HEK293 (cell line): ENCODE measurements at regions not wholly inside any gene's neighbourhood (a gene's known extent, or its start where the extent isn't known, plus 50 kb on each side); places are given as distances from the start of the nearest gene placed in this dataset.
A peak's percentile ranks its signal among the peaks of the same experiment; 100 is the strongest.

Experiments
- CTCF ChIA-PET: fragments of 350-600 bp; formaldehyde crosslinking; extraction: SDS; loops from one replicate; lab custom pipeline; 2021; ENCODE audit warnings: antibody characterized with exemption; lab: Yijun Ruan, JAX
- POLR2A ChIA-PET: fragments of 300-600 bp; formaldehyde crosslinking; extraction: SDS; loops from one replicate; lab custom pipeline; 2020; ENCODE audit warnings: antibody characterized with exemption, inconsistent platforms; lab: Yijun Ruan, JAX
- H3K27ac ChIP-seq: fragments of 200-500 bp; sonication (Bioruptor generic); 2 replicates; pipeline ENCODE4 v1.5.1; 2014; ENCODE audit warnings: low read depth, low read length, control low read depth, inconsistent platforms; ENCODE audit errors: extremely low read depth
- H3K36me3 ChIP-seq, 2 experiments: fragments of 200-500 bp in 1 of 2; sonication (Bioruptor generic) in 1 of 2; 1 replicate in 1 of 2; 2 replicates in 1 of 2; pipeline ENCODE4 v1.5.1; 2014 to 2017; ENCODE audit warnings: inconsistent platforms in 2 of 2, low read length in 2 of 2; ENCODE audit not compliant: control insufficient read depth in 2 of 2, insufficient read depth in 1 of 2
- H3K4me1 ChIP-seq: fragments of 200-500 bp; sonication (Bioruptor generic); 2 replicates; pipeline ENCODE4 v1.5.1; 2014; ENCODE audit warnings: mild to moderate bottlenecking, low read length, inconsistent platforms; ENCODE audit not compliant: control insufficient read depth, insufficient read depth
- H3K4me3 ChIP-seq: 2 replicates; pipeline ENCODE4 v1.5.1; 2011; ENCODE audit warnings: low read depth, mild to moderate bottlenecking, control low read depth, low read length, moderate library complexity
- H3K9me3 ChIP-seq: fragments of 200-500 bp; sonication (Bioruptor generic); 2 replicates; pipeline ENCODE4 v1.5.1; 2014; ENCODE audit warnings: low read depth, low read length, inconsistent platforms; ENCODE audit not compliant: control insufficient read depth, insufficient read depth
- BCL6B ChIP-seq: fragments of 450-650 bp; formaldehyde crosslinking; IDR thresholded peaks from 2 replicates; pipeline ENCODE4 v1.5.1; 2017; ENCODE audit warnings: missing biosample characterization, missing genetic modification characterization
- INSM2 ChIP-seq: fragments of 450-650 bp; formaldehyde crosslinking; IDR thresholded peaks from 2 replicates; pipeline ENCODE4 v1.5.1; 2016; ENCODE audit warnings: missing biosample characterization, missing genetic modification characterization
- PRDM10 ChIP-seq: fragments of 450-650 bp; formaldehyde crosslinking; IDR thresholded peaks from 2 replicates; pipeline ENCODE4 v1.5.1; 2016; ENCODE audit warnings: missing biosample characterization, missing genetic modification characterization
- REST ChIP-seq: fragments of 450-650 bp; formaldehyde crosslinking; IDR thresholded peaks from 2 replicates; pipeline ENCODE4 v1.5.1; 2016; ENCODE audit warnings: missing biosample characterization, missing genetic modification characterization
- SCRT2 ChIP-seq: fragments of 450-650 bp; formaldehyde crosslinking; IDR thresholded peaks from 2 replicates; pipeline ENCODE4 v1.5.1; 2016; ENCODE audit warnings: missing biosample characterization, missing genetic modification characterization
- ZBTB26 ChIP-seq: fragments of 450-650 bp; formaldehyde crosslinking; optimal IDR thresholded peaks from 2 replicates; pipeline ENCODE3; 2016; ENCODE audit warnings: missing biosample characterization, mild to moderate bottlenecking, missing genetic modification characterization
- ZFHX2 ChIP-seq: fragments of 450-650 bp; formaldehyde crosslinking; conservative IDR thresholded peaks from 2 replicates; pipeline ENCODE4 v1.5.1; 2016; ENCODE audit warnings: missing biosample characterization, missing genetic modification characterization
- ZNF146 ChIP-seq: fragments of 450-650 bp; formaldehyde crosslinking; IDR thresholded peaks from 2 replicates; pipeline ENCODE4 v1.5.1; 2016; ENCODE audit warnings: missing biosample characterization, missing genetic modification characterization
- ZNF16 ChIP-seq: fragments of 450-650 bp; formaldehyde crosslinking; IDR thresholded peaks from 2 replicates; pipeline ENCODE4 v1.5.1; 2016; ENCODE audit warnings: low read depth, missing biosample characterization, missing genetic modification characterization
- ZNF248 ChIP-seq: fragments of 450-650 bp; formaldehyde crosslinking; IDR thresholded peaks from 2 replicates; pipeline ENCODE4 v1.5.1; 2017; ENCODE audit warnings: missing biosample characterization, missing genetic modification characterization
- ZNF341 ChIP-seq: fragments of 450-650 bp; formaldehyde crosslinking; IDR thresholded peaks from 2 replicates; pipeline ENCODE4; 2016; ENCODE audit warnings: low read depth, missing biosample characterization, missing genetic modification characterization
- ZNF529 ChIP-seq: fragments of 450-650 bp; formaldehyde crosslinking; IDR thresholded peaks from 2 replicates; pipeline ENCODE4 v1.5.1; 2017; ENCODE audit warnings: missing genetic modification characterization, missing biosample characterization; ENCODE audit not compliant: insufficient replicate concordance
- ZNF544 ChIP-seq: fragments of 450-650 bp; formaldehyde crosslinking; IDR thresholded peaks from 2 replicates; pipeline ENCODE4 v1.5.0; 2017; ENCODE audit warnings: missing biosample characterization, missing genetic modification characterization
- ZNF596 ChIP-seq: fragments of 450-650 bp; IDR thresholded peaks from 2 replicates; pipeline ENCODE4 v1.5.0; 2018; ENCODE audit warnings: missing biosample characterization, mild to moderate bottlenecking, missing genetic modification characterization, moderate library complexity
- ZNF600 ChIP-seq: fragments of 450-650 bp; formaldehyde crosslinking; IDR thresholded peaks from 2 replicates; pipeline ENCODE4 v1.5.1; 2016; ENCODE audit warnings: missing biosample characterization, missing genetic modification characterization
- ZNF629 ChIP-seq: fragments of 450-650 bp; formaldehyde crosslinking; IDR thresholded peaks from 2 replicates; pipeline ENCODE4 v1.5.1; 2017; ENCODE audit warnings: missing biosample characterization, missing genetic modification characterization
- ZNF692 ChIP-seq: fragments of 450-650 bp; formaldehyde crosslinking; IDR thresholded peaks from 2 replicates; pipeline ENCODE4 v1.5.1; 2016; ENCODE audit warnings: missing biosample characterization, missing genetic modification characterization
- ZNF704 ChIP-seq: fragments of 450-650 bp; formaldehyde crosslinking; IDR thresholded peaks from 2 replicates; pipeline ENCODE4 v1.5.1; 2016; ENCODE audit warnings: missing biosample characterization, missing genetic modification characterization
- ZSCAN18 ChIP-seq: fragments of 450-650 bp; formaldehyde crosslinking; IDR thresholded peaks from 2 replicates; pipeline ENCODE4 v1.5.1; 2016; ENCODE audit warnings: missing biosample characterization, missing genetic modification characterization

GRCh38 chr9:84438391-84438790 is 97.8 kb upstream of the SLC28A3 start:
- POLR2A ChIA-PET, result no interaction called here
- H3K36me3 ChIP-seq, result no peaks in the 10 kb centered on the region
- H3K9me3 ChIP-seq, result no peaks in the 10 kb centered on the region
- CTCF ChIA-PET, result no interaction called here
- TF ChIP-seq BCL6B (tag by site-specific recombination) (no peak), ZNF341 (tag by site-specific recombination) (no peak), ZNF248 (tag by site-specific recombination) (no peak), ZNF146 (tag by site-specific recombination) (no peak), SCRT2 (tag by site-specific recombination) (no peak), ZNF529 (tag by site-specific recombination) (no peak), ZNF16 (tag by site-specific recombination) (no peak), REST (tag by site-specific recombination) (no peak), ZFHX2 (tag by site-specific recombination) (no peak), ZNF596 (tag by site-specific recombination) (no peak), INSM2 (no peak), ZNF629 (tag by site-specific recombination) (no peak), ZNF600 (tag by site-specific recombination) (no peak), ZNF704 (tag by site-specific recombination) (no peak)
- TF ChIP-seq, all 188 proteins: peak for 0
- H3K27ac ChIP-seq, result no peak overlapping the region
- H3K4me3 ChIP-seq, result no peak overlapping the region
- H3K4me1 ChIP-seq, result no peaks in the 10 kb centered on the region

- Histone ChIP-seq H3K36me3 (no peaks in the 10 kb centered on the region), H3K4me3 (no peak overlapping the region), H3K4me1 (no peaks in the 10 kb centered on the region), H3K27ac (no peak overlapping the region), H3K9me3 (no peaks in the 10 kb centered on the region)
- ChIA-PET CTCF (interaction anchor here (0.7 to 0.9 kb wide), 2 partner anchors 10 to 42 kb away, joined by 3 to 4 read pairs; no protein-coding TSS in a partner anchor), POLR2A (no interaction called here)
- no peak for TF ChIP-seq ZNF544 (tag by site-specific recombination)
- TF ChIP-seq ZNF692 (tag by site-specific recombination), result 0 out of 2 replicates have a peak, but pooled peaks have one; percentile 6
- 0 out of 2 replicates have a peak, but pooled peaks have one; percentile 18 for TF ChIP-seq ZSCAN18 (tag by site-specific recombination)
- peak; percentile 68 for TF ChIP-seq PRDM10 (tag by site-specific recombination)
- no peak for TF ChIP-seq ZBTB26 (tag by site-specific recombination)
Observed at GRCh38 chr9:84439250-84439649, 98.7 kb upstream of the SLC28A3 start.
